ENCODE measurements at regions not wholly inside any gene's neighbourhood (a gene's known extent, or its start where the extent isn't known, plus 50 kb on each side); places are given as distances from the start of the nearest gene placed in this dataset.
A peak's percentile ranks its signal among the peaks of the same experiment; 100 is the strongest.

- no peak for DNase-seq
These were observed 297.2 kb downstream of the CDCA7 start for GRCh38 chr2:173651891-173652290.

GRCh38 chr2:173652311-173652710 is 297.6 kb downstream of the CDCA7 start:
- no peak for DNase-seq

- DNase-seq, result no peak
These were observed 298.2 kb downstream of the CDCA7 start for GRCh38 chr2:173652767-173653431.

GRCh38 chr2:173653432-173653805 is 298.7 kb downstream of the CDCA7 start:
- DNase-seq, result no peak

- DNase-seq, result no peak
These were observed 299.7 kb downstream of the CDCA7 start for GRCh38 chr2:173654161-173654895.

- no peak for DNase-seq
These were observed 300.2 kb downstream of the CDCA7 start for GRCh38 chr2:173654896-173655265.

- DNase-seq, result no peak
These were observed 301.4 kb downstream of the CDCA7 start for GRCh38 chr2:173656086-173656485.

- peak; percentile 28 for DNase-seq
These were observed 303.5 kb downstream of the CDCA7 start for GRCh38 chr2:173657996-173658717.

GRCh38 chr2:173658946-173659371 is 304.3 kb downstream of the CDCA7 start:
- no peak for DNase-seq

GRCh38 chr2:173659509-173659908 is 304.8 kb downstream of the CDCA7 start:
- DNase-seq, result no peak

GRCh38 chr2:173661586-173661985 is 303.6 kb downstream of the SP3 start:
- no peak for DNase-seq

GRCh38 chr2:173663353-173663752 is 301.8 kb downstream of the SP3 start:
- no peak for DNase-seq

GRCh38 chr2:173663835-173664512 is 301.2 kb downstream of the SP3 start:
- DNase-seq, result no peak

GRCh38 chr2:173664513-173664910 is 300.7 kb downstream of the SP3 start:
- no peak for DNase-seq

GRCh38 chr2:173666171-173666888 is 298.8 kb downstream of the SP3 start:
- no peak for DNase-seq

- no peak for DNase-seq
These were observed 298.2 kb downstream of the SP3 start for GRCh38 chr2:173667014-173667413.

GRCh38 chr2:173667415-173667814 is 297.8 kb downstream of the SP3 start:
- DNase-seq, result no peak

- DNase-seq, result no peak
These were observed 295.8 kb downstream of the SP3 start for GRCh38 chr2:173669271-173669853.

- no peak for DNase-seq
These were observed 295.3 kb downstream of the SP3 start for GRCh38 chr2:173669888-173670287.

- no peak for DNase-seq
These were observed 292.4 kb downstream of the SP3 start for GRCh38 chr2:173672573-173673340.

GRCh38 chr2:173673640-173674039 is 291.5 kb downstream of the SP3 start:
- peak; percentile 90 for DNase-seq

GRCh38 chr2:173676647-173677046 is 288.5 kb downstream of the SP3 start:
- no peak for DNase-seq

All from DMS 273 treated with DMSO at 0.1 percent for 48 hours (cell line).